ENCODE measurements at regions not wholly inside any gene's neighbourhood (a gene's known extent, or its start where the extent isn't known, plus 50 kb on each side); places are given as distances from the start of the nearest gene placed in this dataset.
A peak's percentile ranks its signal among the peaks of the same experiment; 100 is the strongest.
"Not testable (repeated sequence)": the region's sequence is repeated elsewhere in the genome, so short reads cannot be mapped to it uniquely, and the experiment has no call there.

DNA sequence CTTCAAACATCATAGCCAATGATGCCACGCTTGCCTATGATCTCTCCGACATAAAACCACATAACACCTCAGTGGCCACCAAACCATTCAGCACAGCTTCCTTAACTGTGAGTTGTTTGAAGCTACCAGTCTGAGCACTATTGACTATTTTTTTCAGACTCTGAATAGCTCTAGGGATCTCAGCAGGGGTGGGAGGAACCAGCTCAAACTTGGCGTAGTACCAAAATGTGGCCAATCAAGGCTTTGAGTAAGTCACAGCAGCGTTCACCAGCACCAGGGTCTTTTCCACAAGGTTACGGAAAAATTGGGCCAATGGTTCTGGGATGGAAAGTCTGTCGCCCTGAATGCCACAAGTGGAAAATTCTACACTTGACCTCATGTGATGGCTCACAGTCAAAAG lies 70.6 kb downstream of the SMPDL3A start:
- no peak for DNase-seq (ENCODE audit: low spot score)

DNA sequence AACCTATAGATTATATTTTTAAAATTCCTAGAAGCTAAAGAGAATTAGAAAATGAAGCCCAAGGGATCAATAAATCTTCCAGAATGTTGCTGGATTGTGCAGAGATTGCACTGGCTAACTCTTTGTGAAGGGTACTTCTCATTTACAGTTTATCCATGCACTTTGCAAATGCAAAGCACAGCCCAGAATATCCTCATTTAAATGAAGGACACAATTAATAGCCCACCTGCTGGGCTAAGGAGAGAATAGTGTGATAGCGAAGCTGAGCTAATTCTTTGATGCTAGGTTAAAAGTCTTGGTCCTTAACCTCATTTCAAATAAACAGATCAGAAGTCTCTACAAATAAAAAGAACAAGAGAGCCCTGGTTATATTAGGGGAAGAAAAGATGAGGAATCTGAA lies 72.5 kb downstream of the SMPDL3A start:
- no peak for DNase-seq (ENCODE audit: low spot score)

DNA sequence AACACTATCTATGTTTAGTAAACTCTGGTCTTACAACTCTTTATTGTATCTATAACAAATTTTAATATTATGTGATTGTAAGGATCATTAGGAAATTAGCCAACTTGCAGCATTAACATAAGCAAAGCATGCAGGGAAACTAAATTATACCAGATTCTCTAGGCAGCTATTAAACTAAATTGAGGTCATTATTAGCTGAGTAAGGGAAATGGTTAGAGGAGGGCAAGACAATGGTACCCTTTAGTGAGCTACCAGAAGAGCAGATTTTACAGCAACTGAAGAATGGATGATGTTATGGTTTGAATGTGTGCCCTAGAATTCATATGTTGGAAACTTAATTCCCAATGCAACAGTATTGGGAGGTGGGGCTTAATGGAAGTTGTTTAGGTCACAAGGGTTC lies 79.1 kb downstream of the SMPDL3A start:
- DNase-seq (ENCODE audit: low spot score): no peak

DNA sequence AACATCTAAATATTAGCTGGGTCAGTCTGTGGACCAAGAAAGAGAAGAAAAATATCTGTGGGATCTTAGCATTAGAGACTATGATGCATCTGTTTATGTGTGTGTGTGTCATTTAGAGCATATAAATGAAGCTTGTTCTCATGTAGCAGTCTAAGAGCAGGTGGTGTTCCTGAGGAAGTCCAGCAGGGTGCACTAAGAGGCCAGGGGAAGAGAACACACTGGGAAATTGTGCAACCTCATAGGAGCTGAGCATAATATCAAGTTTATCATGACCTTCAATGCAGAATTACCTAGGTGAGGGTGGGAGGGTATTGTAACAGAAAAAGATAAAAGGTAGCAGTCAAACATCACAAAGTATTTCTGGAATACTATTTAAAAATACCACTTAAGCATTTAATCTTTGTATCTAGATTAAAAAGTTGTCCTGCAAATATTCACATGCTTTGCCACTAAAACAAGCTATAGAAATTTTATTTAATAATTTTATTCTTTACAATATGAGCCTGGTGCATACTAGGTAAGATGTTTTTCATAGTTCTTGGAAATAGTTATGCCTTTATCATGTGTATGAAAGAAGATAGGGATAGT lies 80.5 kb downstream of the SMPDL3A start:
- peak; percentile 59 for DNase-seq (ENCODE audit: low spot score)

- DNase-seq (ENCODE audit: low spot score): no peak
Measured at GRCh38 chr6:122871079-122871478, 82.0 kb downstream of the SMPDL3A start.

DNA sequence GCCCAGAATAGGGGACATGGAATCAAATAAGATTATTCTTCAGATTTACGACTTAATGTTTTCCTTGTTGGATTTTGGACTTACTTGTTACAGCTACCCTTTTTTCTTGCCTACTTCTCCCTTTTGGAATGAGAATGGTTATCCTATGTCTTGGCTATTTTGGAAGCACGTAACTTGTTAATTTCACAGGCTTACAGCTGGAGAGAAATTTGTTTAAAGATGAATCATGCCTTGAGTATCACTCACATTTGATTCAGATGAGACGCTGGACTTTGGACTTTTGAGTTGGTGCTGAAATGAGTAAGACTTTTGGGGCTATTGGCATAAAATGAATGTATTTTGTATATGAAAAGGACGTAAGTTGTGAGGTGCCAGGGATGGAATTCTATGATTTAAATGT lies 83.3 kb downstream of the SMPDL3A start:
- DNase-seq (ENCODE audit: low spot score): no peak

DNA sequence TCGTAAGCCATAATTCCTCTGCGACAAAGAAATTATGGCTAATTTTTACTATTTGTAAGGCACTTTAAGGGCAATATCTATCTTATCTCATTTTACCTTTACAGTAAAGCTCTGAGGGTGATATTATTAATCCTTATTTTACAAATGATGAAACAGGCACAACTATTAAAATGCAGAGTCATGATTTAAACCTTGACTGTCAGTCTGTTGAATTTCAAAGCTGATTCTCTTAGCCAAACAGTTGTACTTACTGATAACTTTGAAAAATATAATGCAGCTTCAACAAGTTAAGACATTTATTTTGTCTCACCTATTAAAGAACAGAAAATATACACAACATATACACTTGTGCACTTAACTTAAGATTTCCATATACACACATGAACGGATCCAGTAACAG lies 88.2 kb downstream of the SMPDL3A start:
- no peak for DNase-seq (ENCODE audit: low spot score)

GRCh38 chr6:122878796-122879195 lies 89.7 kb downstream of the SMPDL3A start:
- no peak for DNase-seq (ENCODE audit: low spot score)

GRCh38 chr6:122886481-122886880 lies 97.4 kb downstream of the SMPDL3A start:
- DNase-seq (ENCODE audit: low spot score): no peak

DNA sequence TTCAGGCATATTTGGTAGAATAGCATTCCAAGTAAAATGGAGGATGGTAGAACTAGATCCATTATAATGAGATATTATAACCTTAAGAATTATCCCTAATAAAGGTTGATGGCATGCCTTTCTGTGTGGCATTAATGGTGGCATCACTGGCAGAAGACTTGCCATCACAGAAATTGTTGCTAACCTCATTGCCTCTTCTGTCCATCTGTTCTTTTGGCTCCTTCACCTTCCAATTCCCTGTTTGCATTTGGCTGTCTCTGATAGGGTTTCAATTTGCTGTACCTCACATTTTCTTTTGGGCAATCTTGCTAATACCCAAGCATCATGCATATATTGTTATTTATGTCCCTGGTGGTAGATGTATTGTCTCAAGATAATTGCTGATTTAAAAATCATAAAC lies 98.9 kb downstream of the SMPDL3A start:
- DNase-seq (ENCODE audit: low spot score): no peak

- DNase-seq (ENCODE audit: low spot score): not testable (repeated sequence)
Measured at GRCh38 chr6:122888680-122889079, 99.6 kb downstream of the SMPDL3A start.

DNA sequence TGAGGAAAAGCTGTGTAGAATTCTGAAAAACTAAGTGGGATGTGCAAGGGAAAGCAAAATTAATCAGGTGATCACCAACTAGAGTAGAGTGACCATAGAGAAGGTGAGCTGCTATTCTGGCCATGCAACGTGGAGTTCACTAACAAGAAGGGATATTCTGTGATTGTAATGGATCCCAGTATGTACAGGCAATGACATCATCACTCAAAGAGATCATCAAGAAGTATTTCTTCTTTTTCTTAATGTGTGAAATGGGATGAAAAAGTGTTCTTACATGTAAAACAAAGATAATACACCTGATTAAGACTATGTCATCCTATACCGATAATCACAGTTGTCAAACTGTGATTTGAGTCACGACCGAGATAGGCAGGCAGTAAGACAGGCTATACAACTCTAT lies 101.2 kb downstream of the SMPDL3A start:
- no peak for DNase-seq (ENCODE audit: low spot score)

GRCh38 chr6:122894791-122895190 lies 101.2 kb upstream of the CLVS2 start:
- DNase-seq (ENCODE audit: low spot score): no peak

- DNase-seq (ENCODE audit: low spot score): no peak
Measured at GRCh38 chr6:122902326-122902725, 93.7 kb upstream of the CLVS2 start.

DNA sequence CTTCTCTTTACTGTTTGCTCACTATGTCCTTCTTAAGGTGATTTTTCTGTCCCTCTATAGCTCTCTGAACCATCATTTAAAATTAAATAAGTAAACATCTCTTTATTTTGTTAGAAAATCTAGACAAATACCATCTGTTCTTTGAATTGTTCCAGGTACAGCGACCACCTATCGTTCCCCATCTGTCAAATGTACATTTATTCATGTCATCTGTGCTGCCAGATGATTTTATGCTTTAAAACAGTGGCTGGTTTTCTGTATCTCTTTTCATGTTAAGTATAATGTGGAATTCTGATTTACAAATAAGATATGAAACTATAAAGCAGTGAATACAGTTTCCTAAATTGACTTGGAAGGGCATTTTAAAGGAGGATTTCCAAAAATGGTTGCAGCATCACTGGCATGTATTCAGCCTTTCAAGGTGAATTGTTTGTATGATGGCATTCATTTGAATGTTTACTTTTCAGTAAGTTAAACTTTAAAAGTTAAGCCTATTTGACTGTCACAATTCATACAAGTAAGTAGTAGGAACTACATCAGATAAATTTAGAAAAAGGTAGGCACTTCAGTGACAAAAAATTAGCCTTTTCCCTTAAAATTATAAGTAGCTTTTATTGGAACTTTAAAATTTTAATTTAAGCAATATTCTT lies 92.6 kb upstream of the CLVS2 start:
- DNase-seq (ENCODE audit: low spot score): no peak

DNA sequence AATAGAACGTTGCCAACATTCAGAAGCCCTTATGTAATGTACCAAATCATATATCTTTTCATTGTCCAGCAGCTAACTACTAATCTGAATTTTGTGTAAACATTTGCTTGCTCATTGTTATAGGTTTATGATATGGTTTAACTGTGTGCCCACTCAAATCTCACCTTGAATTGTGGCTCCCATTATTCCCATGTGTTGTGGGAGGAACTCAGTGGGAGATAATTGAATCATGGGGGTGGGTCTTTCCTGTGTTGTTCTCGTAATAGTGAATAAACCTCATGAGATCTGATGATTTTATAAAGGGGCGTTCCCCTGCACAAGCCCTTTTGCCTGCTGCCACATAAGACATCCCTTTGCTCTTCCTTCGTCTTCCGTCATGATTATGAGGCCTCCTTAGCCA lies 91.9 kb upstream of the CLVS2 start:
- no peak for DNase-seq (ENCODE audit: low spot score)

GRCh38 chr6:122913558-122913957 lies 82.5 kb upstream of the CLVS2 start:
- no peak for DNase-seq (ENCODE audit: low spot score)

DNA sequence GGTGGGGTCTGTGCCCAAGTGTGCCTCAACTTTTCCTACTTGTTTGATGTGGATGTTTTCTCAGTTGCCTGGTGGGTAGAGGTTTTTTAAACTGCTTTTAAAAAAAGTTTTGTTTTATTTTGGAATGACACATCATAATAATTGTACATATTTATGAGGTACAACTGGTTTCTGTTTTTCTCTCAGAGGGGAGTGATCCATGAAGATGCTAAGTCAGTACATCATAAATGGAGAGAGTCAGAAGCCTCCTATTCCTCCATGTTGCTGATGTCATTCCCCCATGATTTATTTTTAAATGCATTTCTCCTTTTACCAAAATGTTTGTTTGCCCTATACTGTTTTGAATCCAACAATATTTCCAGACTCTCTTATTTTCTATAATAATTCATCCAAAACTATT lies 77.3 kb upstream of the CLVS2 start:
- no peak for DNase-seq (ENCODE audit: low spot score)

DNA sequence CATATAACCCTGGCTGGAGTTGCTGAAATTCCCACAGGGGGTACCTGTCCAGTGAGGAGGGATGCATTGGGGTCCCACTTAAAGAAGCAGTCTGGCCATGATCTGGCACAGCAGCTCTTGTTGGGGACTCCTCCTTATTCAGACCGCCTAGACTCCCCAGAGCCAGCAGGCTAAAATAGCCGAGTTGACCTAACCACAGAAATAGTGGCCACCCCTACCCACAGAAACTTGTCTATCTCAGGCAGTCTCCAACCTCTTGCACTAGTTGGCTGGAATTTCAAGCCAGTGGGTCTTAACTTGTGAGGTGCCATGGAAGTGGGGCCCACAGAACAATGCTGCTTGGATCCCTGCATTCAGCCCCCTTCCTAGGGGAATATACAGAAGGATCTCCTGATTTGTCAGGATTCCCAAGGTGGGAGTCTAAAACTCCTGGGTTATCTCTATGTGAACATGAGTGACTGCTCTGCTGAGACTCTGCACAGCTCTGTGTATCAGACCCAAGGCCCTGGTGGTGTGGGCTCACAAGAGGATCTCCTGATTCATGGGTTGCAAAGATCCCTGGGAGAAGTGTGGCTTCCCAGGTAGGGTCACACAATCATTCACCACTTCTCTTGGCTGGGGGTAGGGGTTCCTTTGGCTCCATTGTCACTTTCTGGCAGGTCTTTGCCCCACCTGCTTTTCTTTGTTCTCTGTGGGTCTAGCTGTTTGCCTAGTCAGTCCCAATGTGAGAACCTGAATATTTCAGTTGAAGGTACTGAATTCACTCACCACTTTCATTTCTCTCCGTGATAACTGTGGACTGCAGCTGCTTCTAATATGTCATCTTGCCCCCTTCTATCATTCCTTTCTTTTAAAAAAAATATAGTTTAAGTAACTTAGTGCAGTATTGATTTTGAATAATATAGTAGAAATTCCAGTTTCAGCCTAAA lies 65.5 kb upstream of the CLVS2 start:
- no peak for DNase-seq (ENCODE audit: low spot score)

DNA sequence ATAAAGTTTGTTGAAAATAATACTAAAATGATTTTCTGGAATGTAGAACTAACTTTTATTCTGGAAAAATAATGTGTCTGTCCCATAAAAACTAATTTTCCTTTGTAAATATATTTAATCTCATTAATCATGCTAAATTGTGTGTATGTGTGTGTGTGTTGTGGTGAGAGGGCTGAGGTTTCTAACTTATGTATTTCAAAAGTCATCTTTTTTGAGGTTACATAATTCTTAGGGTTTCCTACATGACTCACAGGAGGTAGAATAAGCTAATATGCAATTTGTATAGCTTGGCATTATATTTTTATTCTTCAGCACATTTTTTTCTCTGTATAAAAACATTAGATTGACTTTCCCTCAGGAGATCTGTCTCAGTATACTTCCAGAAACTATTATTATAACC lies 64.1 kb upstream of the CLVS2 start:
- no peak for DNase-seq (ENCODE audit: low spot score)

DNA sequence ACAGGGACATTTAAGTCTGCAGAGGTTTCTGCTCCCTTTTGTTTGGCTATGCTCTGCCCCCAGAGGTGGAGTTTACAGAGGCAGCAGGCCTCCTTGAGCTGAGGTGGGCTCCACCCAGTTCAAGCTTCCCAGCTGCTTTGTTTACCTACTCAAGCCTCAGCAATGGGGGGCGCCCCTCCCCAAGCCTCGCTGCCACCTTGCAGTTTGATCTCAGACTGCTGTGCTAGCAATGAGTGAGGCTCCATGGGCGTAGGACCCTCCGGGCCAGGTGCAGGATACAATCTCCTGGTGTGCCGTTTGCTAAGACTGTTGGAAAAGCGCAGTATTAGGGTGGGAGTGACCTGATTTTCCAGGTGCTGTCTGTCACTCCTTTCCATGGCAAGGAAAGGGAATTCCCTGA lies 51.1 kb upstream of the CLVS2 start:
- DNase-seq (ENCODE audit: low spot score): not testable (repeated sequence)

All from pons (tissue), 1 donor.